ENCODE measurements at regions not wholly inside any gene's neighbourhood (a gene's known extent, or its start where the extent isn't known, plus 50 kb on each side); places are given as distances from the start of the nearest gene placed in this dataset.

- no peak for TF ChIP-seq CTCF (IDR thresholded peaks at IDR 0.05; ENCODE audit: low read depth, low read length)
- TF ChIP-seq EZH2phosphoT487 (IDR thresholded peaks at IDR 0.05; ENCODE audit: low read depth), result no peak
Observed at GRCh38 chrX:97747346-97747745, 863.6 kb downstream of the RPA4 start.

All from OCI-LY3 (cell line).